HG03442 (cell line): ENCODE measurements at regions not wholly inside any gene's neighbourhood (a gene's known extent, or its start where the extent isn't known, plus 50 kb on each side); places are given as distances from the start of the nearest gene placed in this dataset.

Experiments
- ATAC-seq: cut with Tn5 transposase; IDR thresholded peaks from one replicate; pipeline ENCODE4 v1.9.1; 2021; ENCODE audit warnings: mild to moderate bottlenecking, moderate library complexity; ENCODE audit not compliant: unreplicated experiment

GRCh38 chr7:25031007-25031406 is 51.0 kb upstream of the OSBPL3 start:
- peak; percentile 69 for ATAC-seq
